ENCODE measurements at regions not wholly inside any gene's neighbourhood (a gene's known extent, or its start where the extent isn't known, plus 50 kb on each side); places are given as distances from the start of the nearest gene placed in this dataset.

DNA sequence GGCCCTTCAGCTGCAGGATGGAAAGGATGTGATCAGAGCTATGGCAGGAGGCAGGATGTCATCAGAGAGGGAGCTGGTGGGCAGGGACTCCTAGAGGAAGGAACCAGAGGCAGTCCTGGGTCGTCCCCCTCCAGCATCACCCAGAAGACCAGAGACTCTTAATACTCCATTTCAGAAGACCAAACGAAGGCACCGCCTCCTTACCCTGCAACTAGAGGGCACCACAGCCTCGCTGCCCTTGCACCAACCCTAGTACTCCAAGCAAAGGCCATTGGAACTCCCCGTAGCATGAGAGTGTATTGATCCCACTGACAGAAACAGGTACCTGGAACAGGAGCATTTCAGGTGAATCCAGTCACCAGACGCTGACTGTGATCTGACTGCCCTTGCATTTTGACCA lies 598.1 kb downstream of the NPHP4 start:
- no peak overlapping the region for H2AFZ ChIP-seq (ENCODE audit: low read length)
- H3K4me3 ChIP-seq (ENCODE audit: low read length in 2 of 2): no peak overlapping the region
- no peak overlapping the region for H3K18ac ChIP-seq (ENCODE audit: low read length)
- no peak overlapping the region for H2BK15ac ChIP-seq (ENCODE audit: low read length)
- H3K4me1 ChIP-seq (ENCODE audit: control insufficient read depth in 2 of 2, insufficient read depth in 1 of 2, low read depth in 1 of 2, low read length in 2 of 2): peaks cover 0 to 2% of the 10 kb centered on the region in 2 donors
- H3K4me2 ChIP-seq (ENCODE audit: insufficient read depth, low read length, poor library complexity, severe bottlenecking): no peak overlapping the region
- H3K9me3 ChIP-seq (replicated peaks in 1 of 2; ENCODE audit: control insufficient read depth in 2 of 2, insufficient read depth in 1 of 2, low read depth in 1 of 2, low read length in 2 of 2): no peaks in the 10 kb centered on the region
- H2BK120ac ChIP-seq (ENCODE audit: low read depth, low read length): no peak overlapping the region
- H3K4ac ChIP-seq (ENCODE audit: low read length): no peak overlapping the region
- DNase-seq (ENCODE audit: low spot score): no peak
- no peaks in the 10 kb centered on the region for H3K36me3 ChIP-seq (replicated peaks in 1 of 2; ENCODE audit: control insufficient read depth in 2 of 2, insufficient read depth in 2 of 2, low read length in 2 of 2)
- no peak overlapping the region for H3K23ac ChIP-seq (ENCODE audit: low read depth, low read length, poor library complexity)
- H2BK5ac ChIP-seq (ENCODE audit: low read length): no peak overlapping the region
- no peaks in the 10 kb centered on the region for H3K79me1 ChIP-seq (ENCODE audit: low read depth, low read length)
- no peaks in the 10 kb centered on the region for H3K27me3 ChIP-seq (ENCODE audit: control insufficient read depth in 3 of 3, insufficient read depth in 3 of 3, low read depth in 1 of 3, low read length in 3 of 3)
- no peak overlapping the region for H2BK12ac ChIP-seq (ENCODE audit: low read length)
- H4K8ac ChIP-seq (ENCODE audit: low read depth, low read length): no peak overlapping the region
- H4K91ac ChIP-seq (ENCODE audit: low read depth, low read length, poor library complexity): no peak overlapping the region
- no peak overlapping the region for H2AK5ac ChIP-seq (ENCODE audit: low read depth, low read length)
- no peak overlapping the region for H3K9ac ChIP-seq (ENCODE audit: low read depth, low read length, poor library complexity)
- H3K14ac ChIP-seq (ENCODE audit: low read length): no peak overlapping the region
- WGBS, 2 donors (ENCODE audit: extremely low coverage in 2 of 2, insufficient read length in 2 of 2, insufficient replicate concordance in 1 of 2): no CpG with 5 or more reads among the region's 6 CpGs
- no peak overlapping the region for H3K27ac ChIP-seq (replicated peaks; ENCODE audit: low read length)

DNA sequence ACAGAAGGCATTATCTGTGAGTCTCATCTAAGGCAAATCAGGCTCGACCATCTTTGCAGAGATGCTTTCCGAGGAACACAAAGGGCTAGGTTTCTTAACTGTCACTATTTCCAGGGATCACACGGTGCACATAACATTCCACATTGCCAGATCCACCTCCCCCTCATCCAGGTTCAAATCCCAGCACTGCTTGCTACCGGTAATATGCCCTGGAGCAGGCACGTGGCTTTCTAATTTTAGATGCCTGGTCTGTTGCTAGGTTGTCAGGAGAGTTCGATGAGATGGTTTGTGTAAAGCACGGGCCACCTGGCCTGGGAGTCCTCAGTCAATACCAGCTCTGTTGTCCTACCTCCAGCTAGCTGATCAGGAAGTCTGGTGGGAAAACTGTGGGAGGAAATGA lies 598.6 kb downstream of the NPHP4 start:
- Histone ChIP-seq H3K79me1 (ENCODE audit: low read depth, low read length) (no peaks in the 10 kb centered on the region), H4K8ac (ENCODE audit: low read depth, low read length) (no peak overlapping the region), H3K4me3 (ENCODE audit: low read length in 2 of 2) (no peak overlapping the region), H2BK120ac (ENCODE audit: low read depth, low read length) (no peak overlapping the region), H3K23ac (ENCODE audit: low read depth, low read length, poor library complexity) (no peak overlapping the region), H3K36me3 (replicated peaks in 1 of 2; ENCODE audit: control insufficient read depth in 2 of 2, insufficient read depth in 2 of 2, low read length in 2 of 2) (no peaks in the 10 kb centered on the region), H3K27ac (replicated peaks; ENCODE audit: low read length) (no peak overlapping the region), H3K9ac (ENCODE audit: low read depth, low read length, poor library complexity) (no peak overlapping the region), H3K9me3 (replicated peaks in 1 of 2; ENCODE audit: control insufficient read depth in 2 of 2, insufficient read depth in 1 of 2, low read depth in 1 of 2, low read length in 2 of 2) (no peaks in the 10 kb centered on the region), H4K91ac (ENCODE audit: low read depth, low read length, poor library complexity) (no peak overlapping the region), H2BK15ac (ENCODE audit: low read length) (no peak overlapping the region), H3K4me2 (ENCODE audit: insufficient read depth, low read length, poor library complexity, severe bottlenecking) (no peak overlapping the region), H2BK5ac (ENCODE audit: low read length) (no peak overlapping the region), H3K4me1 (ENCODE audit: control insufficient read depth in 2 of 2, insufficient read depth in 1 of 2, low read depth in 1 of 2, low read length in 2 of 2) (peaks cover 0 to 2% of the 10 kb centered on the region in 2 donors), H3K18ac (ENCODE audit: low read length) (peak overlapping the region; percentile 6), H3K14ac (ENCODE audit: low read length) (no peak overlapping the region), H2AFZ (ENCODE audit: low read length) (no peak overlapping the region), H2AK5ac (ENCODE audit: low read depth, low read length) (no peak overlapping the region), H2BK12ac (ENCODE audit: low read length) (no peak overlapping the region), H3K27me3 (ENCODE audit: control insufficient read depth in 3 of 3, insufficient read depth in 3 of 3, low read depth in 1 of 3, low read length in 3 of 3) (no peaks in the 10 kb centered on the region), H3K4ac (ENCODE audit: low read length) (no peak overlapping the region)
- no CpG with 5 or more reads among the region's 7 CpGs for WGBS, 2 donors (ENCODE audit: extremely low coverage in 2 of 2, insufficient read length in 2 of 2, insufficient replicate concordance in 1 of 2)
- DNase-seq (ENCODE audit: low spot score): no peak

- H2BK12ac ChIP-seq (ENCODE audit: low read length): no peak overlapping the region
- WGBS, 2 donors (ENCODE audit: extremely low coverage in 2 of 2, insufficient read length in 2 of 2, insufficient replicate concordance in 1 of 2): no CpG with 5 or more reads among the region's 5 CpGs
Measured at GRCh38 chr1:5393146-5393545, 599.1 kb downstream of the NPHP4 start.

DNA sequence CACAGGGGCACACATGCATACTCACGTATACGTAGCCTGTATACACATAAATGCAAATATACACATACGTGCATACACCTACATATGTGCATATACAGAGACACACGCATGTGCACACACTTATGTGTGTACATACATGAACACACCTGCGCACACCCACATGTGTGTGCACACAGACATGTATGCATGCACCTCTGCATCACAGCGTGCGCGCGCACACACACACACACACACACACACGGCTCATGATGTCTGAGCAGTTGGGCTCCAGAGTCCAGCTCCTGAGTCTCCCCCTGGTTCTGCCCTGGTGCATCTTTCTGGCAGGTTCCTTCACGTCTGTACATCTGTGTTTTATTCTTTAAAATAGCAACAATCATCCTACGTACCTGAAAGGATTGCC lies 600.5 kb downstream of the NPHP4 start:
- peaks cover 0 to 1% of the 10 kb centered on the region in 2 donors for H3K36me3 ChIP-seq (replicated peaks in 1 of 2; ENCODE audit: control insufficient read depth in 2 of 2, insufficient read depth in 2 of 2, low read length in 2 of 2)

More at GRCh38 chr1:5393146-5393545, 599.1 kb downstream of the NPHP4 start:
- Histone ChIP-seq H3K4ac (ENCODE audit: low read length) (no peak overlapping the region), H3K9me3 (replicated peaks in 1 of 2; ENCODE audit: control insufficient read depth in 2 of 2, insufficient read depth in 1 of 2, low read depth in 1 of 2, low read length in 2 of 2) (no peaks in the 10 kb centered on the region), H2AK5ac (ENCODE audit: low read depth, low read length) (no peak overlapping the region), H3K79me1 (ENCODE audit: low read depth, low read length) (no peaks in the 10 kb centered on the region), H4K8ac (ENCODE audit: low read depth, low read length) (no peak overlapping the region), H3K14ac (ENCODE audit: low read length) (no peak overlapping the region), H3K27ac (replicated peaks; ENCODE audit: low read length) (no peak overlapping the region), H3K23ac (ENCODE audit: low read depth, low read length, poor library complexity) (no peak overlapping the region), H3K4me2 (ENCODE audit: insufficient read depth, low read length, poor library complexity, severe bottlenecking) (no peak overlapping the region), H4K91ac (ENCODE audit: low read depth, low read length, poor library complexity) (no peak overlapping the region), H3K36me3 (replicated peaks in 1 of 2; ENCODE audit: control insufficient read depth in 2 of 2, insufficient read depth in 2 of 2, low read length in 2 of 2) (no peaks in the 10 kb centered on the region), H3K18ac (ENCODE audit: low read length) (no peak overlapping the region), H2BK120ac (ENCODE audit: low read depth, low read length) (no peak overlapping the region), H3K4me1 (ENCODE audit: control insufficient read depth in 2 of 2, insufficient read depth in 1 of 2, low read depth in 1 of 2, low read length in 2 of 2) (peaks cover 0 to 2% of the 10 kb centered on the region in 2 donors), H3K4me3 (ENCODE audit: low read length in 2 of 2) (no peak overlapping the region), H2BK15ac (ENCODE audit: low read length) (no peak overlapping the region), H3K27me3 (ENCODE audit: control insufficient read depth in 3 of 3, insufficient read depth in 3 of 3, low read depth in 1 of 3, low read length in 3 of 3) (no peaks in the 10 kb centered on the region), H2BK5ac (ENCODE audit: low read length) (no peak overlapping the region), H2AFZ (ENCODE audit: low read length) (no peak overlapping the region), H3K9ac (ENCODE audit: low read depth, low read length, poor library complexity) (no peak overlapping the region)
- no peak for DNase-seq (ENCODE audit: low spot score)

More for the DNA sequence above, 600.5 kb downstream of the NPHP4 start:
- no peak overlapping the region for H2BK12ac ChIP-seq (ENCODE audit: low read length)
- H2BK5ac ChIP-seq (ENCODE audit: low read length): no peak overlapping the region
- H3K4me1 ChIP-seq (ENCODE audit: control insufficient read depth in 2 of 2, insufficient read depth in 1 of 2, low read depth in 1 of 2, low read length in 2 of 2): peaks cover 0 to 2% of the 10 kb centered on the region in 2 donors
- peak overlapping the region; percentile 23 for H3K14ac ChIP-seq (ENCODE audit: low read length)
- H2AK5ac ChIP-seq (ENCODE audit: low read depth, low read length): no peak overlapping the region
- no peak overlapping the region for H2BK120ac ChIP-seq (ENCODE audit: low read depth, low read length)
- no peaks in the 10 kb centered on the region for H3K9me3 ChIP-seq (replicated peaks in 1 of 2; ENCODE audit: control insufficient read depth in 2 of 2, insufficient read depth in 1 of 2, low read depth in 1 of 2, low read length in 2 of 2)
- H3K79me1 ChIP-seq (ENCODE audit: low read depth, low read length): peaks cover under 1% of the 10 kb centered on the region
- H4K8ac ChIP-seq (ENCODE audit: low read depth, low read length): no peak overlapping the region
- no peak overlapping the region for H3K4me2 ChIP-seq (ENCODE audit: insufficient read depth, low read length, poor library complexity, severe bottlenecking)
- no peak overlapping the region for H3K18ac ChIP-seq (ENCODE audit: low read length)
- no CpG with 5 or more reads among the region's 12 CpGs for WGBS, 2 donors (ENCODE audit: extremely low coverage in 2 of 2, insufficient read length in 2 of 2, insufficient replicate concordance in 1 of 2)
- H3K23ac ChIP-seq (ENCODE audit: low read depth, low read length, poor library complexity): no peak overlapping the region
- DNase-seq (ENCODE audit: low spot score): no peak
- no peak overlapping the region for H3K9ac ChIP-seq (ENCODE audit: low read depth, low read length, poor library complexity)
- H2AFZ ChIP-seq (ENCODE audit: low read length): no peak overlapping the region
- H4K91ac ChIP-seq (ENCODE audit: low read depth, low read length, poor library complexity): no peak overlapping the region
- H3K27me3 ChIP-seq (ENCODE audit: control insufficient read depth in 3 of 3, insufficient read depth in 3 of 3, low read depth in 1 of 3, low read length in 3 of 3): no peaks in the 10 kb centered on the region
- no peak overlapping the region for H3K4ac ChIP-seq (ENCODE audit: low read length)
- no peak overlapping the region for H2BK15ac ChIP-seq (ENCODE audit: low read length)
- no peak overlapping the region for H3K27ac ChIP-seq (replicated peaks; ENCODE audit: low read length)
- H3K4me3 ChIP-seq (ENCODE audit: low read length in 2 of 2): peak overlapping the region in 1 of 2 donors; percentile 42
